GM12892 (cell line): ENCODE measurements at regions not wholly inside any gene's neighbourhood (a gene's known extent, or its start where the extent isn't known, plus 50 kb on each side); places are given as distances from the start of the nearest gene placed in this dataset.

Source experiments
- POLR2A ChIP-seq: IDR thresholded peaks from 2 replicates; pipeline ENCODE4 v1.6.1; 2011; ENCODE audit warnings: low read depth, low read length, control low read depth
- POLR2AphosphoS5 ChIP-seq: IDR thresholded peaks from 2 replicates; pipeline ENCODE4 v1.6.1; 2011; ENCODE audit warnings: low read depth, low read length, control low read depth
- TAF1 ChIP-seq: IDR thresholded peaks from 2 replicates; pipeline ENCODE4 v1.6.1; 2011; ENCODE audit warnings: low read depth, mild to moderate bottlenecking, control low read depth, low read length, borderline replicate concordance

GRCh38 chr1:194485432-194485831 is 1299.0 kb upstream of the B3GALT2 start:
- TF ChIP-seq POLR2A (no peak), POLR2AphosphoS5 (no peak), TAF1 (no peak)
